MCF 10A (cell line): ENCODE measurements at regions not wholly inside any gene's neighbourhood (a gene's known extent, or its start where the extent isn't known, plus 50 kb on each side); places are given as distances from the start of the nearest gene placed in this dataset.

ENCODE experiments used
- BruUV-seq: library from RNA; stranded (reverse); fragments of 400-500 nt; replicated peaks from 2 replicates; lab custom pipeline; 2021; lab: Mats Ljungman, UMichigan
- CTCF ChIA-PET: fragments of 300-600 bp; sonication (Branson Sonifier 250); formaldehyde crosslinking; extraction: SDS; loops from one replicate; lab custom pipeline; 2021; ENCODE audit warnings: antibody characterized with exemption, inconsistent platforms; lab: Yijun Ruan, JAX
- POLR2A ChIA-PET: fragments of 300-600, 350-650 bp; sonication (Branson Sonifier 250); formaldehyde crosslinking; extraction: SDS; loops from one replicate; lab custom pipeline; 2020; ENCODE audit warnings: antibody characterized with exemption, inconsistent platforms; lab: Yijun Ruan, JAX
- DNase-seq: peaks from one replicate; pipeline ENCODE4 v3.0.0-alpha.2; 2018; ENCODE audit not compliant: unreplicated experiment
- H3K27ac Mint-ChIP-seq: one replicate; pipeline ENCODE4 v1.8.0; 2022; ENCODE audit warnings: mild to moderate bottlenecking, low read depth, mixed read lengths; ENCODE audit not compliant: unreplicated experiment
- H3K27me3 Mint-ChIP-seq: one replicate; pipeline ENCODE4 v1.8.0; 2022; ENCODE audit warnings: mixed read lengths; ENCODE audit not compliant: insufficient read depth, unreplicated experiment
- H3K36me3 Mint-ChIP-seq: one replicate; pipeline ENCODE4 v1.8.0; 2022; ENCODE audit warnings: mild to moderate bottlenecking, moderate library complexity, mixed read lengths; ENCODE audit not compliant: insufficient read depth, unreplicated experiment
- H3K4me1 Mint-ChIP-seq: one replicate; pipeline ENCODE4 v1.8.0; 2022; ENCODE audit warnings: mixed read lengths; ENCODE audit not compliant: insufficient read depth, unreplicated experiment
- H3K4me3 Mint-ChIP-seq: one replicate; pipeline ENCODE4 v1.8.0; 2022; ENCODE audit warnings: mild to moderate bottlenecking, moderate library complexity, mixed read lengths; ENCODE audit not compliant: unreplicated experiment
- H3K9me3 Mint-ChIP-seq: one replicate; pipeline ENCODE4 v1.8.0; 2022; ENCODE audit warnings: mixed read lengths; ENCODE audit not compliant: unreplicated experiment
- intact Hi-C: fragments of 100-400 bp; cut with micrococcal nuclease; formaldehyde crosslinking; loops from 2 replicates; pipeline ENCODE4 v1.14.1; 2022
- TF ChIP-seq, protein P1 (sequence below): fragments of 200-600 bp; IDR thresholded peaks from one replicate; pipeline ENCODE4 v1.8.0; 2022; ENCODE audit warnings: antibody characterized with exemption, mild to moderate bottlenecking; ENCODE audit not compliant: unreplicated experiment

- H3K9me3 Mint-ChIP-seq: no peaks in the 10 kb centered on the region
- CTCF ChIA-PET: no interaction called here
- no peaks in the 10 kb centered on the region for H3K36me3 Mint-ChIP-seq
- no peak for DNase-seq
- H3K27me3 Mint-ChIP-seq: no peaks in the 10 kb centered on the region
- POLR2A ChIA-PET: no interaction called here
- H3K27ac Mint-ChIP-seq: no peak overlapping the region
- H3K4me1 Mint-ChIP-seq: no peaks in the 10 kb centered on the region
- no peak overlapping the region for H3K4me3 Mint-ChIP-seq
- no TSS peak for BruUV-seq
- intact Hi-C loops: no loop called here
- TF ChIP-seq, protein P1, sequence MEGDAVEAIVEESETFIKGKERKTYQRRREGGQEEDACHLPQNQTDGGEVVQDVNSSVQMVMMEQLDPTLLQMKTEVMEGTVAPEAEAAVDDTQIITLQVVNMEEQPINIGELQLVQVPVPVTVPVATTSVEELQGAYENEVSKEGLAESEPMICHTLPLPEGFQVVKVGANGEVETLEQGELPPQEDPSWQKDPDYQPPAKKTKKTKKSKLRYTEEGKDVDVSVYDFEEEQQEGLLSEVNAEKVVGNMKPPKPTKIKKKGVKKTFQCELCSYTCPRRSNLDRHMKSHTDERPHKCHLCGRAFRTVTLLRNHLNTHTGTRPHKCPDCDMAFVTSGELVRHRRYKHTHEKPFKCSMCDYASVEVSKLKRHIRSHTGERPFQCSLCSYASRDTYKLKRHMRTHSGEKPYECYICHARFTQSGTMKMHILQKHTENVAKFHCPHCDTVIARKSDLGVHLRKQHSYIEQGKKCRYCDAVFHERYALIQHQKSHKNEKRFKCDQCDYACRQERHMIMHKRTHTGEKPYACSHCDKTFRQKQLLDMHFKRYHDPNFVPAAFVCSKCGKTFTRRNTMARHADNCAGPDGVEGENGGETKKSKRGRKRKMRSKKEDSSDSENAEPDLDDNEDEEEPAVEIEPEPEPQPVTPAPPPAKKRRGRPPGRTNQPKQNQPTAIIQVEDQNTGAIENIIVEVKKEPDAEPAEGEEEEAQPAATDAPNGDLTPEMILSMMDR: no peak
Measured at GRCh38 chr2:152961351-152961750, 242.9 kb downstream of the ARL6IP6 start.

GRCh38 chr2:152950126-152950525 lies 231.7 kb downstream of the ARL6IP6 start:
- BruUV-seq: no TSS peak
- H3K4me3 Mint-ChIP-seq: no peak overlapping the region
- H3K27ac Mint-ChIP-seq: no peak overlapping the region
- H3K4me1 Mint-ChIP-seq: no peaks in the 10 kb centered on the region
- POLR2A ChIA-PET: no interaction called here
- DNase-seq: peak; percentile 52
- no peaks in the 10 kb centered on the region for H3K36me3 Mint-ChIP-seq
- CTCF ChIA-PET: no interaction called here
- no peaks in the 10 kb centered on the region for H3K9me3 Mint-ChIP-seq
- intact Hi-C loops: no loop called here
- TF ChIP-seq, protein P1: no peak
- H3K27me3 Mint-ChIP-seq: no peaks in the 10 kb centered on the region

DNA sequence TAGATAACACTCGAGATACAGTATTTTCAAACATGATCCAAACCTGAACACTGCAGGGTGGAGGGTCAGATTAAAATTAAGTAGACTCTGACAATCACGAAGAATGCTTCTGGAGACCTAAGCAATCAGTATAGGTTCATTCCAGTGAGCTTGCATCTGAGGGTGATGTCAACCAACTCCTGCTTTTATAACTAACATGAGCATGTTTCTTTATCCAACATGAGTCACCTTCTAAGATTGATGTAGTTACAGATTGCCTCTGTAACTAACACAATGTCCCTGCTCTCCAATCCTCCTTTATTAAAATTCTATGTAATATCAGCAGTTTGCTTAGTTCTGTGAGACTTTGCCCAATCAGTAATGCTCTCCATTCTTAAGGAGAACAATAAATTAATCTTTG lies 225.7 kb downstream of the ARL6IP6 start:
- BruUV-seq: no TSS peak
- POLR2A ChIA-PET: interaction anchor here (0.6 kb wide), 2 partner anchors 279 to 406 kb away, joined by 3 read pairs; no protein-coding TSS in a partner anchor
- H3K9me3 Mint-ChIP-seq: peaks cover 7% of the 10 kb centered on the region
- no peaks in the 10 kb centered on the region for H3K4me1 Mint-ChIP-seq
- intact Hi-C loops: no loop called here
- H3K27me3 Mint-ChIP-seq: no peaks in the 10 kb centered on the region
- CTCF ChIA-PET: interaction anchor here (0.8 kb wide), 1 partner anchor 11 kb away, joined by 4 read pairs; no protein-coding TSS in a partner anchor
- TF ChIP-seq, protein P1: no peak
- DNase-seq: no peak
- H3K36me3 Mint-ChIP-seq: no peaks in the 10 kb centered on the region
- no peak overlapping the region for H3K4me3 Mint-ChIP-seq
- no peak overlapping the region for H3K27ac Mint-ChIP-seq

- Mint-ChIP-seq H3K9me3 (peaks cover 7% of the 10 kb centered on the region), H3K27ac (no peak overlapping the region), H3K27me3 (no peaks in the 10 kb centered on the region), H3K4me3 (no peak overlapping the region), H3K36me3 (no peaks in the 10 kb centered on the region), H3K4me1 (no peaks in the 10 kb centered on the region)
- intact Hi-C loops: no loop called here
- no peak for DNase-seq
- BruUV-seq: no TSS peak
- ChIA-PET POLR2A (interaction anchor here (0.7 kb wide), 1 partner anchor 20 kb away, joined by 4 read pairs; no protein-coding TSS in a partner anchor), CTCF (interaction anchor here (0.8 kb wide), 1 partner anchor 10 kb away, joined by 4 read pairs; no protein-coding TSS in a partner anchor)
- TF ChIP-seq, protein P1: no peak
Measured at GRCh38 chr2:152942940-152943440, 224.6 kb downstream of the ARL6IP6 start.
